SK-MEL-5 (cell line): ENCODE measurements at regions not wholly inside any gene's neighbourhood (a gene's known extent, or its start where the extent isn't known, plus 50 kb on each side); places are given as distances from the start of the nearest gene placed in this dataset.

ENCODE experiments used
- DNase-seq: peaks from one replicate; pipeline ENCODE4 v3.0.0-alpha.2; 2016; ENCODE audit warnings: low read depth, low spot score
- in situ Hi-C: cut with HindIII; loops from 2 replicates; pipeline ENCODE4 v1.10.0; 2016; ENCODE audit warnings: low sequenced_read_pairs, high pct_unique_total_duplicates, low pct_unique_long_range_greater_than_20kb

GRCh38 chr15:98217356-98217755, 256.9 kb downstream of the ARRDC4 start:
- in situ Hi-C loops: no loop called here
- DNase-seq: no peak

DNA sequence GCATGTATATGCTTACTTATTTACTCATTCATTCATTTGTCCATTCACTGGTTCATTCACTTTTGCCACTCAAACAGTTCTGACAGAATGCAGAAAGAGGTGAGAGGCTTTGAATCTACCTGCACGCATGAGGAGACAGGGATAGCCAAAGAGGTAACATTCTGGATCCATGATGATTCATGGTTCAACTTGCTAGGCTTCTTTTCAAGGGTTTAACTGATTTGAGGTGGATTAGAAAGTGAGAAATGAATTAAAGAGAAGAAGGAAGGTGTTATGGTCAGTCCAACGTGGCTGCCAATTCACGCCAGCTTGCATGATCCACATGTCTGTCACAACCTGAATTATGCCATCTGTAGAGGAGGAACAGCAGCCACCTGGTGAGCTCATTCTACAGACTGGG, 260.6 kb downstream of the ARRDC4 start:
- in situ Hi-C loops: no loop called here
- no peak for DNase-seq

- in situ Hi-C loops: no loop called here
- DNase-seq: no peak
Measured at GRCh38 chr15:98221577-98221976, 261.1 kb downstream of the ARRDC4 start.

DNA sequence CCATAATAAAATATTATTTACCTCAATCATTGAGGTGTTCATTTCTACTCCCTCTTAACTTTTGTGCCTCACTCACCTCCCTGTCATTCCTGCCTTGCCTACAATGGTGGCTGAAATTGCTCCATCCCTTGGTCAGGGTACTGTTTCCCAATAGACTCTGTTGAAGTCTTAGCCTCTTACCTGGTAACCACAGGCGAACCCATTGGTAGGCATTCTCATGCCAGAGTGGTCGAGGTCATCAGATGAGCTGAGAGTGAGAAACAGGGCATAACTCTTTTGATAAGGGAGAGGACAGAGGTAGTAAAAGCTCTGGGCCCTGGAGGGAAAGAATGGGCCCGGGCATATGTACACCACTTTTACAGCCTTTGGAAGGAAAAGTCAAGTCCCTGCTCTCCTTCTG, 265.6 kb downstream of the ARRDC4 start:
- DNase-seq: no peak
- in situ Hi-C loops: no loop called here

GRCh38 chr15:98226578-98226977, 266.1 kb downstream of the ARRDC4 start:
- in situ Hi-C loops: no loop called here
- DNase-seq: peak; percentile 15

DNA sequence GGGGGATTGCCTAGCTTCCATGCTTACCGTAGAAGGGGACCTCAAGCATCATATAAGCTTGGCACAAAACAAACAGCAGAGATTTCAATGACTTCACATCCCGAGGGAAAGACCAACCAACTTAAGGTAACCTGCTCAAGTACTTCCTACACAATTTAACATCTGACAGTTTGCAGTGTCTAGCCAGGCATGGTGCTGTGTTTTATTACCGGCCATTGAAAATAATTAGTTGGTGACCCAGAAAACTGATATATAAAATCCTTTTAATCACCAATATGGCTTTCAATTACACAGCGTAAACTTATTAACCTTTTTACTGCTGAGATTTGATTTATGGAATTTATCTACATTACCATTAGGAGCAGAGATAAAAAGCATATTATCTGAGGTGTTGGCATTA, 268.3 kb downstream of the ARRDC4 start:
- no peak for DNase-seq
- in situ Hi-C loops: no loop called here

DNA sequence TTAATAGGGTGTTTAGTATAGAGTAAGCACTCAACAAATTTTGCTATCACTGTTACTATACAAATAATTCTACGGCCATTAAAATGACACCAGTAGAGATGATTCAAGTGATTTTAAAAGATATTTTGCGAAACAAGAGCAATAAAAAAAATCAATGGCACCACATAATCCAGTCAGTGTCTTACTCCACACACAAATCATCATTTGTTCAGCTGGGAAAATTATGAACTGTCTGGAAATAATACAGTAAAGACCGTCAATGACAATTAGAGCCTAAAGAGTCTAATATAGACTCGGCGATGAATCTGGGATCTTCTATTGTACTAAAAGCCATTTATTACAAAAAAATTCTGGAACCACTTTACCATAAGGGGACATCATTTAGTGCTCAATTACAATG, 270.5 kb downstream of the ARRDC4 start:
- in situ Hi-C loops: no loop called here
- DNase-seq: no peak

GRCh38 chr15:98231696-98232440, 271.4 kb downstream of the ARRDC4 start:
- in situ Hi-C loops: no loop called here
- peak; percentile 62 for DNase-seq

DNA sequence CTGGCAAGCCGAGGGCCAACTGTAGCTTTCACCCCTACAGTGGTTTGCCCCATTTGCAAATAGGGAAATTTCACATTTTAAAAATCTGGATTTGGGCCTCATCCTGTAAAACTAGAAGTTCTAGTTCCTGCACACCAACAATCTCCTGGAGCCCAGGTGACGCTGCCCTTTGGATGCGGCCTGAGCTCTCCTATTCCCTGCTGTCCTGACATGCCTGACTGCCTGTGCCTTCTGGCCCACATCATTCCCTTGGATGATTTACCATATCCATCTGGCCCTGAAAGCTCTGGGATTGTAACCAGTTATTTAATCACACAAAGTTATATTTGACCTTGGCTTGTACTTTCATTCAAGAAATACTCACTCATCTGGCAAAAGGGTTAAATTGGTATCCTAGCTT, 272.3 kb downstream of the ARRDC4 start:
- in situ Hi-C loops: no loop called here

DNA sequence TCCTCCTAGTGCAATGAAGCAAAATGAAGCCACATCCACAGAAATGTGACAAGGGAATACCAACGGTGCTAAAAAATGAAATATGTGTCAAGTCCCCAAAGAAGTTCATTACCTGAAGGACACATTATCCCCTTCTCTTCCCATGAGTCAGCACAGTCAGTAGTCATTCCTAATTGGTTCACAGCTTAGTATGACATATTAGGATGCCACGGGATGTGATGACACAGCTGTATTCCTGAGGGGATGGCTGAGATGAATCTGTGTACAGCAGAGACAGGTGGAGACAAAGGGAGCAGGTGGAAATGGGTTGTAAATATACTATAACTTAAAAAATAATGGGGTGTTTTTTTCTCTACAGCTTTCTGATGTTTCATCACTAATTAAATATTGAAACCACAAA, 273.4 kb downstream of the ARRDC4 start:
- in situ Hi-C loops: no loop called here
- DNase-seq: no peak

More for the DNA sequence above, 272.3 kb downstream of the ARRDC4 start:
- DNase-seq: no peak

GRCh38 chr15:98240303-98240702, 279.8 kb downstream of the ARRDC4 start:
- no peak for DNase-seq
- in situ Hi-C loops: no loop called here

- peak; percentile 50 for DNase-seq
- in situ Hi-C loops: no loop called here
Measured at GRCh38 chr15:98241032-98241554, 280.6 kb downstream of the ARRDC4 start.

- DNase-seq: no peak
- in situ Hi-C loops: no loop called here
Measured at GRCh38 chr15:98257290-98257689, 296.8 kb downstream of the ARRDC4 start.

DNA sequence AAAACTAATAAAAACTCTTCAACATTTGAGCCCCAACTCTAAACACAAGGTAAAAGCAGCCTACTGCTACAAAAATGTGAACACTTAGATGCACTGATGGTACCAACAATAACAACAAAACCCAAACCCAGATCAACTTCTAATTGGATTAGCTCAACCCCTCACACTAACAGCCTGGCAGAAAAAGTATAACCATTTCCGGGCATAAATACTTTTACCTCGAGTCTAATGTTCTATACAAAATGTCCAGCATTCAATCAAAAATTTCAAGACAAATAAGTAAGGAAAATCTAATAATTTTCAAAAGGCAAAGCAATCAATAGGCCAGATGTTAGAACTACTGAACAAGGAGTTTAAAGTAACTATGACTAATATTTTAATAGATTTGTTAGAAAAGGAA, 303.3 kb downstream of the ARRDC4 start:
- in situ Hi-C loops: no loop called here
- no peak for DNase-seq

DNA sequence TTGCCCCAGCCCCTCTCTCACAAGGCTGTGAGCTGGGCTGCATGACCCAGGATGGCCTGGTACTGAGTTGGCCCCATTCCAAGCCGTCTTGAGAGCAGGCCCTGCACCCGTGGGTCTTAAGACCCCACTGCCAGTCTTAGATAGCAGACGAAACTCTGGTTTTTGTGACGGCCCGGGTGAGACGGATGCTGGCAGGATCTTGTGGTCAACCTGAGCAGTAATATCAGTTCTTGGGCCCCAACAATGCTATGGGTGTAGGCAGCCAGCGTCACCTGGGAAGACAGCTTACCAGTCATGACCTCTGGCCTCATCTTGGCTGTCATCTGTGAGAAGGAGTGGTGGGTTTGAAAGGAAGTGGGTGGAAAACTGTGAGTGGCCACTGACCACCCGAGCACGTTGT, 305.8 kb downstream of the ARRDC4 start:
- in situ Hi-C loops: no loop called here
- no peak for DNase-seq

DNA sequence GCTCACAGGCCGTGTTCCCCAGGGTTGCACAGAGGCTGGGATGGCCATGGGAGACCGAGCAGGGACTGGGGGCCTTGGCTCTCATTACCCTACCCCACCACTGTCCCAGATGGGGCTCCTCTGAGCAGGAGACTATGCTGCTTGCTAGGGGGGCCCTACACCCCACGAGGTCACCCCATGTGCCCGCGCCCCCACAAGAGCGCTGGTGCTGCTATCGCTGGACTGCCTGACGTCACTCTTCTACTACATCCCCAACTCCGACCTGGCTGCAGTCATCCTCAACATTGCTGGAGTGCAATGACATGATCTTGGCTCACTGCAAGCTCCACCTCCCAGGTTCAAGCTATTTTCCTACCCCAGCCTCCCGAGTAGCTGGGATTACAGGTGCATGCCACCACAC, 307.7 kb downstream of the ARRDC4 start:
- in situ Hi-C loops: no loop called here
- DNase-seq: no peak

DNA sequence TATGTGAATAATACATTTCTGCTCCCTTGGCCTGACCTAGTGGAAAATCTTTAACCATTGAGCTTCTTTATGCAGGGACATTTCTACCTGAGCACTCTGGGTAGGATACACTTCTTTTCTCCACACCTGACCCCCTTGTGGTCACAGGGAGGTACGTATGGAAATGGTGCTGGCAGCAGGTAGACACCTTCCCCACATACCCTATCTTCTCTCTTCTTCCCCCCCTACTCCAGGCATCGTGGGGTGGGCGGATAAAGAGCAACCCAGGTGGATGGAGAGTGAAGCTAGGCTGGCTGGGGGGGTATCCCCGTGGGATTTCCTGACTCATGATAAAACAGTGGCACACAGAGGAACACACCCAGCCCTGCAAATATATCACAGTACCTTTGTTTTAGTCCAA, 312.1 kb downstream of the ARRDC4 start:
- in situ Hi-C loops: no loop called here
- DNase-seq: no peak

- in situ Hi-C loops: no loop called here
Measured at GRCh38 chr15:98276018-98276417, 315.5 kb downstream of the ARRDC4 start.

GRCh38 chr15:98277602-98278001, 317.1 kb downstream of the ARRDC4 start:
- DNase-seq: no peak
- in situ Hi-C loops: no loop called here

More at GRCh38 chr15:98276018-98276417, 315.5 kb downstream of the ARRDC4 start:
- no peak for DNase-seq
